Suprapubic skin (tissue), 4 donors: ENCODE measurements at regions not wholly inside any gene's neighbourhood (a gene's known extent, or its start where the extent isn't known, plus 50 kb on each side); places are given as distances from the start of the nearest gene placed in this dataset.
"Not testable (repeated sequence)": the region's sequence is repeated elsewhere in the genome, so short reads cannot be mapped to it uniquely, and the experiment has no call there.

Experiments used
- DNase-seq, 2 donors: peaks; one replicate each; pipeline ENCODE4 v3.0.0-alpha.2; 2019; ENCODE audit warnings: low spot score in 2 of 2
- H3K27ac ChIP-seq: fragments of 200-600 bp; sonication (generic); one replicate; pipeline ENCODE4 v1.5.1; 2019
- H3K27me3 ChIP-seq: fragments of 200-600 bp; sonication (generic); one replicate; pipeline ENCODE4 v1.5.1; 2019
- H3K36me3 ChIP-seq: fragments of 200-600 bp; sonication (generic); one replicate; pipeline ENCODE4 v1.5.1; 2019
- H3K4me1 ChIP-seq: fragments of 200-600 bp; sonication (generic); one replicate; pipeline ENCODE4 v1.5.1; 2019
- H3K4me3 ChIP-seq: fragments of 200-600 bp; sonication (generic); one replicate; pipeline ENCODE4 v1.5.1; 2019; ENCODE audit warnings: mild to moderate bottlenecking
- H3K9me3 ChIP-seq: fragments of 200-600 bp; sonication (generic); one replicate; pipeline ENCODE4 v1.5.1; 2019
- CTCF ChIP-seq, 2 donors: fragments of 200-600 bp in 1 of 2; fragments of 450-650 bp in 1 of 2; sonication (generic) in 1 of 2; IDR thresholded peaks; one replicate each; pipeline ENCODE4 v1.5.1; 2016 to 2019; ENCODE audit warnings: antibody characterized with exemption in 2 of 2, mild to moderate bottlenecking in 1 of 2, moderate library complexity in 1 of 2
- EP300 ChIP-seq: sonication (generic); formaldehyde crosslinking; IDR thresholded peaks from one replicate; pipeline ENCODE4 v1.6.1; 2017; ENCODE audit warnings: antibody characterized with exemption
- POLR2A ChIP-seq, 2 donors: fragments of 450-650 bp; IDR thresholded peaks; one replicate each; pipeline ENCODE4 v1.6.1; 2017; ENCODE audit warnings: antibody characterized with exemption in 2 of 2, mild to moderate bottlenecking in 2 of 2, moderate library complexity in 2 of 2
- POLR2AphosphoS5 ChIP-seq, 3 donors: sonication (generic); formaldehyde crosslinking; IDR thresholded peaks; one replicate each; pipeline ENCODE4 v1.6.1; 2017; ENCODE audit warnings: antibody characterized with exemption in 3 of 3
- WGBS: methylation state at CpG from one replicate; pipeline ENCODE4 v1.1.5; 2018; 5-methylcytosine and 5-hydroxymethylcytosine counted together

- Histone ChIP-seq H3K27me3 (no peaks in the 10 kb centered on the region), H3K27ac (no peak overlapping the region), H3K4me3 (no peak overlapping the region), H3K4me1 (no peaks in the 10 kb centered on the region), H3K36me3 (no peaks in the 10 kb centered on the region), H3K9me3 (no peaks in the 10 kb centered on the region)
- 23% methylated on average over 3 of the region's 3 CpGs for WGBS
- DNase-seq = no peak
- TF ChIP-seq CTCF (IDR thresholded peaks at IDR 0.05) = peak in 1 of 2 donors; percentile 36
- TF ChIP-seq POLR2A (IDR thresholded peaks at IDR 0.05) = no peak
- TF ChIP-seq POLR2AphosphoS5 (IDR thresholded peaks at IDR 0.05) = no peak
- TF ChIP-seq EP300 = no peak
Measured at GRCh38 chr14:87745507-87746118, 247.4 kb downstream of the GALC start.

DNA sequence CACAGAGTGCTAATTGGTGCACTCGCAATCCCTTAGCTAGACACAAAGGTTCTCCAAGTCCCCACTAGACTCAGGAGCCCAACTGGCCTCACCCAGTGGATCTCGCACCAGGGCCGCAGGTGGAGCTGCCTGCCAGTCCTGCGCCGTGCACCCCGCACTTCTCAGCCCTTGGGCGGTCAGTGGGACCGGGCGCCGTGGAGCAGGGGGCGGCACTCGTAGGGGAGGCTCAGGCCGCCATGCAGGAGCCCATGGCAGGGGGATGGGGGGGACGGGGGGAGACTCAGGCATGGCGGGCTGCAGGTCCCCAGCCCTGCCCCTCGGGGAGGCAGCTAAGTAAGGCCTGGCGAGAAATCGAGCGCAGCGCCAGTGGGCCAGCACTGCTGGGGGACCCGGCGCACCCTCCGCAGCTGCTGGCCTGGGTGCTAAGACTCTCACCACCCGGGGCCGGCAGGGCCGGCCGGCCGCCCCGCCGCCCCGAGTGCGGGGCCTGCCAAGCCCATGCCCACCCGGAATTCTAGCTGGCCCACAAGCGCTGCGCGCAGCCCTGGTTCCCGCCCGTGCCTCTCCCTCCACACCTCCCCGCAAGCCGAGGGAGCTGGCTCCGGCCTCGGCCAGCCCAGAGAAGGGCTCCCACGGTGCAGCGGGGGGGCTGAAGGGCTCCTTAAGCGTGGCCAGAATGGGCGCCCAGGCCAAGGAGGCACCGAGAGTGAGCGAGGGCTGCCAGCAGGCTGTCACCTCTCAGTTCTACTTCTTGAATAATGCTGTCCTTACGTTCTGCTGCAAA, 258.2 kb downstream of the GALC start:
- not testable (repeated sequence) for H3K36me3 ChIP-seq, H3K27me3 ChIP-seq, H3K27ac ChIP-seq, H3K4me1 ChIP-seq, DNase-seq, H3K9me3 ChIP-seq, H3K4me3 ChIP-seq
- 97% methylated on average over 25 of the region's 49 CpGs for WGBS

GRCh38 chr14:87733115-87733514, 259.9 kb downstream of the GALC start:
- WGBS = 81% methylated on average over 7 of the region's 7 CpGs
- DNase-seq, H3K9me3 ChIP-seq, H3K27ac ChIP-seq, H3K4me3 ChIP-seq, H3K36me3 ChIP-seq, H3K4me1 ChIP-seq, H3K27me3 ChIP-seq: not testable (repeated sequence)

- 76% methylated on average over 9 of the region's 9 CpGs for WGBS
- Histone ChIP-seq H3K27me3 (no peaks in the 10 kb centered on the region), H3K27ac (no peak overlapping the region), H3K9me3 (no peaks in the 10 kb centered on the region), H3K4me3 (no peak overlapping the region), H3K36me3 (no peaks in the 10 kb centered on the region), H3K4me1 (no peaks in the 10 kb centered on the region)
- TF ChIP-seq POLR2A (IDR thresholded peaks at IDR 0.05) (no peak), POLR2AphosphoS5 (IDR thresholded peaks at IDR 0.05) (no peak), EP300 (no peak), CTCF (IDR thresholded peaks at IDR 0.05) (no peak)
- no peak for DNase-seq
Measured at GRCh38 chr14:87732562-87732961, 260.4 kb downstream of the GALC start.

- DNase-seq = no peak
- H3K4me3 ChIP-seq = no peak overlapping the region
- WGBS = 87% methylated on average over 4 of the region's 4 CpGs
- H3K36me3 ChIP-seq = no peaks in the 10 kb centered on the region
- H3K27ac ChIP-seq = no peak overlapping the region
- H3K9me3 ChIP-seq = no peaks in the 10 kb centered on the region
- TF ChIP-seq POLR2A (IDR thresholded peaks at IDR 0.05) (no peak), POLR2AphosphoS5 (IDR thresholded peaks at IDR 0.05) (no peak), EP300 (no peak), CTCF (IDR thresholded peaks at IDR 0.05) (no peak)
- H3K4me1 ChIP-seq = no peaks in the 10 kb centered on the region
- no peaks in the 10 kb centered on the region for H3K27me3 ChIP-seq
Measured at GRCh38 chr14:87725318-87725717, 267.7 kb downstream of the GALC start.

DNA sequence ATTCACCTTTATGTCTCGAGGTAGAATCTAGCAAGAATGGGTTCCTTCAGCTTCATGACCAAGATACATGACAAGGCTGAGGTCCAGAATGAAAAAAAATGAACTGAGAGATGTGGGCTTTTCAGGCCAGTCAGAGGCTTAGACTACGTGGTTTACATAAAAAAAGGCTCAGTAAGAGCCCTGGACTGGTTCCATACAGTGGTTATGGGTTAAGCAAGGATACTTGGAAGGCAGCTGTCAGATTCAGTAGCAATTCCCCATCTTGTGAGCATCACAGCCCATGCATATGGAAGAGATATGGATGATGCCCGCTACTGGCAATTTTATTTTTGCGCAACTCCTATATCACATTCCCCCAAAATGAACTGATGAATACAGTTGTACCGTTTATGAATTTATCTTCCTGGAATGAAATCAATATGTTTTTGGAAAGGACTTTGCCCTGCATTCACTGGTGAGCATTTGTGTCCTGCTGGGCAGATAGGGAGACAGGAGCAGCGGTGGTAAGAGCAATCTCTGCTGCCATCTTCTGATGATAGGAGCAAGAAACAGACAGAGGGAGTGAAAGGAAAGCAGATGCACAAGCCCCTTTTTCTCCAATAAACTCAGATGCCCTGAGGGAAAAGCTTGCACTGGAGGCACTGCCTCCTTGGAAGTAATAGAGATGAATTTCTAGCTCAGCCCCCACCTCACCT, 280.4 kb downstream of the GALC start:
- DNase-seq = no peak
- Histone ChIP-seq H3K9me3 (no peaks in the 10 kb centered on the region), H3K27ac (no peak overlapping the region), H3K4me3 (no peak overlapping the region), H3K4me1 (no peaks in the 10 kb centered on the region), H3K27me3 (no peaks in the 10 kb centered on the region), H3K36me3 (no peaks in the 10 kb centered on the region)
- TF ChIP-seq EP300 (no peak), POLR2AphosphoS5 (IDR thresholded peaks at IDR 0.05) (no peak), CTCF (IDR thresholded peaks at IDR 0.05) (no peak), POLR2A (IDR thresholded peaks at IDR 0.05) (no peak)
- WGBS = 68% methylated on average over 6 of the region's 6 CpGs
